ENCODE measurements at regions not wholly inside any gene's neighbourhood (a gene's known extent, or its start where the extent isn't known, plus 50 kb on each side); places are given as distances from the start of the nearest gene placed in this dataset.

DNA sequence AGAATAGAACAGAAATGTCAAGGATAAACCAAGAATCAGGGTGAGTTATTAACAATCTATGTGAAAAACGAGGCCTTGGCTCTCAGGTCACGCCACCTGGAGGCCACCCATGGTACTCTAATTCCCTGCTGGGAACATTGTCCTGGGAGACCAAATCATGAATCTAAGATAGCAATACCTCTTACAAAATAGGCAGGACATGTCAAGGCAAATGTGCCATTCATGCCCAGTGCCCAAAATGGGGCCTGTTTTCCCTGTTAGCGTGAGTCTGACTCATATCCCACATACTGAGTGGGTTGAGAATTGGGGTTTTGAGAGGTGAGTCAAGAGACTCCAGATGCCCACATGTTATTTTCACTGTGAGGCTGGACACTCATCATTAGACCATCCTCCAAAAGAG is 380.8 kb downstream of the HHIPL2 start:
- ChIA-PET CTCF (interaction anchor here (0.6 to 1.1 kb wide), 5 partner anchors 206 to 844 kb away, joined by 3 to 7 read pairs (median 4); no protein-coding TSS in a partner anchor), POLR2A (no interaction called here)
- Histone ChIP-seq H3K9me3 (ENCODE audit: control insufficient read depth, insufficient read depth, low read depth, low read length) (no peaks in the 10 kb centered on the region), H3K4me3 (ENCODE audit: low read depth, low read length) (no peak overlapping the region), H3K36me3 (ENCODE audit: control insufficient read depth in 2 of 2, insufficient read depth in 1 of 2, low read length in 2 of 2) (no peaks in the 10 kb centered on the region), H3K27ac (ENCODE audit: extremely low read depth, low read depth, low read length) (no peak overlapping the region), H3K4me1 (ENCODE audit: control insufficient read depth, insufficient read depth, low read length) (no peaks in the 10 kb centered on the region)
- TF ChIP-seq KLF16 (tag by site-specific recombination; IDR thresholded peaks at IDR 0.05) (no peak), ZFHX2 (tag by site-specific recombination; conservative IDR thresholded peaks at IDR 0.05) (peak; percentile 44; the same call in 1 of the 2 replicates)

DNA sequence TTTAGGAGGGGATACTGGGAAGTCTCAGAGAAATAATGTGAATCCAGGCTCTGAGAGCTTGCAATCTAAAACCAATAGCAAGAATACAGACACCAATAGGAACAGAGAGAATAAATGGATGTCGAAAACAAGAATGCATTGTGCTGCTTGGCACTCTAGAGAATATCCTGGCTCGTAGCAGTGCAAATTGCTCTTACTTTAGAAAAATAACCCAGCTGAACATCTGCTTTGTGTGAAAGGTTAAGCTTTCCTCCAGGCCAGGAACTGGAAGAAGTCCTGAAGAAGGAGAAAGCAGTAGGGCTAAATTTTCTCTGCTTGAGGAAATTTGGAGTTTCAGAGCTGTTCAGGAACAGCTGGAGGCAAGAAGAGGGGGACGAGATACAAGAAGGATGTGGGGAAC is 382.3 kb downstream of the HHIPL2 start:
- Histone ChIP-seq H3K36me3 (ENCODE audit: control insufficient read depth in 2 of 2, insufficient read depth in 1 of 2, low read length in 2 of 2) (no peaks in the 10 kb centered on the region), H3K27ac (ENCODE audit: extremely low read depth, low read depth, low read length) (no peak overlapping the region), H3K4me1 (ENCODE audit: control insufficient read depth, insufficient read depth, low read length) (no peaks in the 10 kb centered on the region), H3K9me3 (ENCODE audit: control insufficient read depth, insufficient read depth, low read depth, low read length) (no peaks in the 10 kb centered on the region), H3K4me3 (ENCODE audit: low read depth, low read length) (no peak overlapping the region)
- POLR2A ChIA-PET, result no interaction called here
- TF ChIP-seq ZNF529 (tag by site-specific recombination; IDR thresholded peaks at IDR 0.05; ENCODE audit: insufficient replicate concordance), result no peak
- TF ChIP-seq ZNF785 (tag by site-specific recombination; IDR thresholded peaks at IDR 0.05), result no peak
- no peak for TF ChIP-seq GLIS2 (tag by site-specific recombination; IDR thresholded peaks at IDR 0.05)
- no peak for TF ChIP-seq ZNF350 (tag by site-specific recombination; IDR thresholded peaks at IDR 0.05)
- no peak for TF ChIP-seq RBAK (tag by site-specific recombination; IDR thresholded peaks at IDR 0.05)
- no peak for TF ChIP-seq ZBTB11 (tag by site-specific recombination; conservative IDR thresholded peaks at IDR 0.05; ENCODE audit: low read depth)
- no peak for TF ChIP-seq ZNF138 (tag by site-specific recombination; IDR thresholded peaks at IDR 0.05; ENCODE audit: borderline replicate concordance)
- no peak for TF ChIP-seq ZNF596 (tag by site-specific recombination; IDR thresholded peaks at IDR 0.05)
- TF ChIP-seq ZNF114 (tag by site-specific recombination; IDR thresholded peaks at IDR 0.05), result no peak
- no peak for TF ChIP-seq WT1 (tag by site-specific recombination; IDR thresholded peaks at IDR 0.05)
- no peak for TF ChIP-seq BCL11A (tag by site-specific recombination; IDR thresholded peaks at IDR 0.05; ENCODE audit: low read depth)
- TF ChIP-seq GLIS1 (tag by site-specific recombination; IDR thresholded peaks at IDR 0.05), result no peak
- CTCF ChIA-PET, result interaction anchor here (0.6 to 1.6 kb wide), 8 partner anchors 9 to 1253 kb away, joined by 3 to 6 read pairs (median 3); no protein-coding TSS in a partner anchor

DNA sequence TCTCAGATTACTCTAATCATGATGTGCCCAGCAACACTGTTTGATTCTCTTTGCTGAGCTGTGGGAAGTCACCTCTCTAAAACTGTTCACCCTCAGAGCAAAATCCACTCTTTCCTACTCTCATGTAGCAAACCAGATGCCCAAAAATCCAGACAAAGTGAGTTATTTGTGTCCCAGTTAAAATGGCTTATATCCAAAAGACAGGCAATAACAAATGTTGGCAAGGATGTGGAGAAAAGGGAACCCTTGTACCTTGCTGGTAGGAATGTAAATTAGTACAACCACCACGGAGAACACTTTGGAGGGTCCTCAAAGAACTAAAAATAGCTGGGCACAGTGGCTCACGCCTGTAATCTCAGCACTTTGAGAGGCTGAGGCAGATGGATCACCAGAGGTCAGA is 384.0 kb downstream of the HHIPL2 start:
- TF ChIP-seq ZNF292 (tag by site-specific recombination; IDR thresholded peaks at IDR 0.05; ENCODE audit: borderline replicate concordance, low read depth), result no peak
- ChIA-PET CTCF (no interaction called here), POLR2A (no interaction called here)
- H3K4me3 ChIP-seq (ENCODE audit: low read depth, low read length), result no peak overlapping the region
- no peak overlapping the region for H3K27ac ChIP-seq (ENCODE audit: extremely low read depth, low read depth, low read length)
- H3K36me3 ChIP-seq (ENCODE audit: control insufficient read depth in 2 of 2, insufficient read depth in 1 of 2, low read length in 2 of 2), result no peaks in the 10 kb centered on the region
- no peaks in the 10 kb centered on the region for H3K4me1 ChIP-seq (ENCODE audit: control insufficient read depth, insufficient read depth, low read length)
- H3K9me3 ChIP-seq (ENCODE audit: control insufficient read depth, insufficient read depth, low read depth, low read length), result no peaks in the 10 kb centered on the region

DNA sequence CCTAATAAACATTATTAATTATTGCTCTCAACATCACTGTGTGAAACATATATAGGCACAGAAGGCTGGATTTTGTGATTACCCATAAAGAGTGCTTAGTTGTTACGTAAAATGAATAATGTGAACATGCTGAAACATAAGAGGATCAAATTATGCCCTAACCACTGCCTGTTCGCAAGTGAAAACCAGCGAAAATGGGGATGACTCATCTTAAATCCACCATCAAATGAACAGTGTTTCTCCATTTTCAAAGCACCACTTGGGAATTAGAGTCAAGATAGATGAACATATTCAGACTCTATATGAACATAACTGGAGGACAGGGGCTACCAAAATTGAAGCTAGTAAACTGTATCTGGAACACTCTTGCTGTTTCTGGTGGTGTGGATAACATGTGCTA is 386.2 kb downstream of the HHIPL2 start:
- Histone ChIP-seq H3K36me3 (ENCODE audit: control insufficient read depth in 2 of 2, insufficient read depth in 1 of 2, low read length in 2 of 2) (no peaks in the 10 kb centered on the region), H3K4me3 (ENCODE audit: low read depth, low read length) (no peak overlapping the region), H3K4me1 (ENCODE audit: control insufficient read depth, insufficient read depth, low read length) (no peaks in the 10 kb centered on the region), H3K9me3 (ENCODE audit: control insufficient read depth, insufficient read depth, low read depth, low read length) (no peaks in the 10 kb centered on the region), H3K27ac (ENCODE audit: extremely low read depth, low read depth, low read length) (no peak overlapping the region)
- POLR2A ChIA-PET, result no interaction called here
- CTCF ChIA-PET, result interaction anchor here (1.2 to 1.6 kb wide), 2 partner anchors 9 to 294 kb away, joined by 5 to 7 read pairs; no protein-coding TSS in a partner anchor
- TF ChIP-seq ZNF776 (tag by site-specific recombination; IDR thresholded peaks at IDR 0.05; ENCODE audit: borderline replicate concordance) (no peak), ZBTB8A (tag by site-specific recombination; IDR thresholded peaks at IDR 0.05) (no peak), ZBTB11 (tag by site-specific recombination; conservative IDR thresholded peaks at IDR 0.05; ENCODE audit: low read depth) (no peak), ZNF266 (tag by site-specific recombination; IDR thresholded peaks at IDR 0.05; ENCODE audit: low read depth) (no peak), ZNF133 (tag by site-specific recombination; IDR thresholded peaks at IDR 0.05) (no peak), ZNF610 (tag by site-specific recombination; IDR thresholded peaks at IDR 0.05; ENCODE audit: borderline replicate concordance) (no peak), ZNF239 (tag by site-specific recombination; IDR thresholded peaks at IDR 0.05) (no peak)
- TF ChIP-seq, protein P1, sequence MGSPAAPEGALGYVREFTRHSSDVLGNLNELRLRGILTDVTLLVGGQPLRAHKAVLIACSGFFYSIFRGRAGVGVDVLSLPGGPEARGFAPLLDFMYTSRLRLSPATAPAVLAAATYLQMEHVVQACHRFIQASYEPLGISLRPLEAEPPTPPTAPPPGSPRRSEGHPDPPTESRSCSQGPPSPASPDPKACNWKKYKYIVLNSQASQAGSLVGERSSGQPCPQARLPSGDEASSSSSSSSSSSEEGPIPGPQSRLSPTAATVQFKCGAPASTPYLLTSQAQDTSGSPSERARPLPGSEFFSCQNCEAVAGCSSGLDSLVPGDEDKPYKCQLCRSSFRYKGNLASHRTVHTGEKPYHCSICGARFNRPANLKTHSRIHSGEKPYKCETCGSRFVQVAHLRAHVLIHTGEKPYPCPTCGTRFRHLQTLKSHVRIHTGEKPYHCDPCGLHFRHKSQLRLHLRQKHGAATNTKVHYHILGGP (tag by site-specific recombination; IDR thresholded peaks at IDR 0.05), result no peak

All from HEK293 (cell line).